Loucy (cell line): ENCODE measurements at regions not wholly inside any gene's neighbourhood (a gene's known extent, or its start where the extent isn't known, plus 50 kb on each side); places are given as distances from the start of the nearest gene placed in this dataset.

Source experiments
- CTCF ChIP-seq: fragments of 200-600 bp; sonication (generic); conservative IDR thresholded peaks from 2 replicates; pipeline ENCODE4 v1.5.1; 2014; ENCODE audit warnings: mild to moderate bottlenecking, antibody characterized with exemption, low read length
- EZH2phosphoT487 ChIP-seq: fragments of 200-600 bp; IDR thresholded peaks from 2 replicates; pipeline ENCODE4 v1.6.1; 2018; ENCODE audit warnings: antibody characterized with exemption, mild to moderate bottlenecking, moderate library complexity, borderline replicate concordance

DNA sequence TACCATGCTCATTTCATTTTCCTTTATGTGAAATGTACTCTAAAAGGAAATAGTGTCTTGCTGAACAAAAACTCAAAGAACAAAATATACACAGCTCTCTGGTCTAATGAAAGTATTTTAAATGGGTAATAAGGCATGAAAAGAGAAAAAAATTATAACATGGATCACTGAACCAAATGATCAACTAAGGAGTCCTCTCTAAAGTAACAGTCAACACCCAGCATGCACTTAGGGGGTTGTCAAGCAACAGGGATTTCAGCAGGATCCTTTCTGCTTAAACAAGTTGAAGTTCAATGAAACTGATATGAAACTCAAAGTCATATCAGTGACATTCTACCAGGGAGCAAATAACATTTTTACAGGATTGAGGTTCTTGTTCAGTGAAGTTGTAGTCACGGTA is 398.8 kb downstream of the SEC23A start:
- no peak for TF ChIP-seq CTCF
- TF ChIP-seq EZH2phosphoT487: no peak
